HG03378 (cell line): ENCODE measurements at regions not wholly inside any gene's neighbourhood (a gene's known extent, or its start where the extent isn't known, plus 50 kb on each side); places are given as distances from the start of the nearest gene placed in this dataset.

Source experiments
- ATAC-seq: cut with Tn5 transposase; IDR thresholded peaks from one replicate; pipeline ENCODE4 v1.9.1; 2021; ENCODE audit warnings: mild to moderate bottlenecking, moderate library complexity; ENCODE audit not compliant: unreplicated experiment

GRCh38 chr10:121290674-121291073 lies 307.6 kb downstream of the FGFR2 start:
- ATAC-seq = no peak

DNA sequence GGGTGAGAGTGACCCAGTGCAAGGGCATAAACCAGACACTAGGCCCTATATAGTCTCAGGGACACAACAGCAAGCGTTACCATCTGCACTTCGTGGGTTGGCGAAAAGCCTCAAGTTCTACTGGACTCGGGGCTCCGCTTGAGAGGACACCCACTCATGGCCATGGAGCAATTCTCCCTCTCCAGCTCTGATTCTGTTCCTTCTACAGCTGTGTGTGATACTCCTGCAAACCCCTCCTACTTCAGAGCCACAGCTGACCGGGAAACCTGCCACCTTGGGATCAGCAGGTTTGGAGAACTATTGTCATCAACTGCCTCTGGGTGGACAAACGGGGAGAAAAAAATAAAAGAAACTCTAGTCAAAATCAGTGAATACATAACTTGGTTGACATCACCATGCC lies 306.9 kb downstream of the FGFR2 start:
- no peak for ATAC-seq

GRCh38 chr10:121291823-121292222 lies 306.4 kb downstream of the FGFR2 start:
- ATAC-seq = no peak

- no peak for ATAC-seq
These were observed 305.9 kb downstream of the FGFR2 start for GRCh38 chr10:121292321-121292720.

DNA sequence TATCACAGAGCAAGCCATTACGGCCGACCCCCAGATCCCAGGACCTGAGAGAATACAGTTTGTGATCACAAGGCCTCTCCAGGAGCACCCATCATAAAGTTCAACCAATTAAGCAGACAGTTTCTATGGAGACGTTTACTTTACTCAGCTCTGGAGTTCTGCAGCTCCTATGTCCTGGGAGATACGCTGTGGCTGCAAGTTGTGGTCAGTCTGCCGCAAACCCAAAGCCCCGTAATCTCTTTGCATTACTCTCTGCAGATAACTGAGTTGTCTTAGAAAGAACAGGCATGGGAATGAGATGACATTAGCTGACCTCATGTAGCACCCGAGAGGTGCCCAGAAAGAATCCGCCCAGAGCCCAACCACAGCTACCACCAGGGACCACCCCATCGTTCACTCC lies 305.1 kb downstream of the FGFR2 start:
- ATAC-seq = no peak

DNA sequence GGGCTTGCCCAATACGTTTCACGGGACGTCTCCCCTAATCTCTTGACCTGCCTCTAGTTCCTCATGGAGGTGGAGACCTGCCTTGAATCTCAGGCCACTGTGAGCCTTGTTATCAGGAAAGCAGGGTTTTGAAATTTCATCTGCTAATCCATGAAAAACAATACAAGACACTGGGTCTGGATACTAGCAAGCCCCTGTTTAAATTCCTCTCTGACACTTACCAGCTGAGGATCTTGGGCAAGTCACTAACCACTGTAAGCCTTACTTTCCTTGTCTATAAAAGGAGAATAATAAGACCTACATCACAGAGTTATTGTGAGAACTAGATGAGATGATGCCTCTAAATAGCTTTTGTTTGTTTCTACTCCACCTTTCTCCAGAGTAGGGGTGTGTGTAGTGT lies 303.6 kb downstream of the FGFR2 start:
- no peak for ATAC-seq

DNA sequence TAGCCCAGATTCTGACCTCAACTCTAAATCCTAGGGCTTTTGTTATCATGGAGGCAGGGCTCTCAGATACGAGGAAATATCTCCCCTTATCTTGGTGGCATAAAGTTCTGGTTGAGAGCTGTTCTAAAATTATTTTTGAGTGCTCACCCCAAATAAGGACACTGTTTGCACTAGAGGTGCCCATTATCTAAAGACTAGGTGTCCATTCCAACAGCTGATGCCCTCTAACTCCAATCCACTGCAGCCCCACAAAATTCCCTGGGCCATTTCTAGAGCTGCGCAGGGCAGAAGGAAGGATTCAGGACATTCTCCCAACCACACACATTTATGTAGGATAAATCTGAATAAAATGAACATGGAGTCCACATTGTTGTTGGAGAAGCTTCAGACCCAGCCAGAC lies 301.9 kb downstream of the FGFR2 start:
- no peak for ATAC-seq

DNA sequence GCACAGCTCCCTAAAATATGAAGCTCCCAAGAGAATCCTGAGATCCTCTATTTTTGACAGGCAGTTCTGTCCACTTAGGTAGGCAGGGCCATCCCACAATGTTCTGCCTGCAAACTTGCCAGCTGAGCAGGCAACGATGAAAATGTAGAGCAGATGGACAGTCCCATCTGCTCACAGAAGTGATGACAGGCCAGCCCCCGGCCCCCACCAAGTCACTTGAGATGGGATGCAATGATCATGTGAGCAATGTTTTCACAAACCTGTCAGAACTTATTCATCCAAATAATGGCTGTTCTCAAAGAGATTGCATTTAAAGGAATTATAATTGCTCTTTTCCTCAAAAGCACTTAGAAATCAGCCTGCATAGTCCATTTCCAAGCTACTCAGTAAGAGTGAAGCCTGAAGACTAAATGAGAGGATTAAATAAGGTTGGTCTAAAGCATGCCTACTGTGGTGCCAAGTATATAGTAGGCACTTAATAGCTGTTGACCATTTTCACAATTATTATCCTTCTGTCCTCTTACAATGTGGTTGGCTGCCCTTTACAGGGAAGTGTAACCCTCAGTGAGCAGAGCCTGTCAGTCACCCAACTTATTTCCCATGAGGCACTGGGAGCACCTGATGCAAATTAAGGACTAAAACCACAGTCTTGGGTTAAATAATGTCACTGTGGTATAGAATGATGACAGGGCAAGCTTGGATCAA lies 301.2 kb downstream of the FGFR2 start:
- no peak for ATAC-seq

DNA sequence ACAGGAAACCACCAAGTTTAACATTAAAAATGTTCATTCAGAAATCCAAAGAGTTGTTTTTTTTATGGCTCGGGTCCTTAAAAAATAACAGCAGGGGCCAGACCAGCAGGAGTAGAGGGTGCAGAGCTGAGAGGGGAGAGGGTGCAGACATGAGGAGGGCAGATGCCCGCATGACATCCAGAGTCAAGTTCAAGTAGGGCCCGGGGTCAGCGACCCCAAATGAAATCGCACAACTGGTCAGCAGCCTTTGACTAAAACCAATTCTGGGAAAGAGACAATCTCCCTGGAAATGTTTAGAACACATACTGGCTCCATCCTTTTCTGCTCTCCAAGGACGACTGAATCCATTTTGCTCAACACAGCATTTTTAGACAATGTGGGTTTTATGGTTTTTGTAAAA lies 297.5 kb downstream of the FGFR2 start:
- no peak for ATAC-seq

DNA sequence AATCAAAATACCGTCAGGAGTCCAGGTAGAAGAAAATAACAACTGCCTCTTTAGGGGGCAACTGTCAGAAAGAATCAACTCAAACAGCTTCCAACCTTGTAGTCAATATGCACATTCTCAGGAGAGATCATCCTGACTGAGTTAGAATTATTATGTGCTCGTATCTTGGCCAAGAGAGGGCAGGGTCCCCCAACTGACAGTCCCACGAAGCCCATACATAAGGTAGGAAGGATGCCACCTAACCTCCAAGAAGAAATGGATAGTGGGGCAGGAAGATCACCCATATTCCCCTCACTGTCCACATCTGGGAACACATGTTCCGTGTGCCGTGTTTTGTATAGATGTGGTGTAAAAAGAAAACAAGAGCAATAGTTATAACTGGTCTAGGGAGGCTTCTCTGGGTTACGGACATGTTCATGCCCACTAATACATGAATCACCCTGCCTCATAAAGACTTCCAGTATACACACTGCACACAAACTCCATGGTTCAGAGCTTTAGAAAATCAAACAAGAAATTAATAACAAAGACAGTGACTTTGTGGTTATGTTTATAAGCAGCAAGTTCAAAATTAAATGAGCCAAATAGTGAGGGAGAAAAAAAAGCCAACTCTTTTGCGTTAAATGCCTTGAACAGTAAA lies 295.6 kb downstream of the FGFR2 start:
- ATAC-seq = no peak

DNA sequence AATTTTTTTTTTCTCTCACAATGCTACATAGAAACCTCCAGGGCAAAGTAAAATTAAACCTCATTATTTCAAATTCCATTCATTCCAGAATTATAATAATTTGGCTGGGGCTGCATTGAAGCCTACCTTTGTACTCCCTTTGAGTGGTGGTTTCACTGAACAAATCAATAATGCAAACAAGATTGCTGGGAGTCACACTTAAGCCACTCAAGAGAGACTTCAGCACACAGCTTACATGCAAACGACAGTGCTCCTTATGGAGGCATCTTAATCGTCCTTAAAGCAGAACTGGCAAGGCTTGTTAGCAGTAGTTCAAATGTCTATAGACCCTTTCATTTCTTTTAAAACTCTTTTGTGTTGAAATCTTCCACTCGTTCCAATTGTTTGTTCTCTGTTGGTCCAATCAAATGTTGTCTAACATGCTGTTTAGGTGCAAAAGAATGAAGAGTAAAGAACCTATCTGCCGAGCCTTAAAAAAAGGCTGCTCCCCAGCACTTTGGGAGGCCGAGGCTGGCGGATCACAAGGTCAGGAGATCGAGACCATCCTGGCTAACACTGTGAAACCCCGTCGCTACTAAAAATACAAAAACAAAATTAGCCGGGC lies 294.9 kb downstream of the FGFR2 start:
- no peak for ATAC-seq

DNA sequence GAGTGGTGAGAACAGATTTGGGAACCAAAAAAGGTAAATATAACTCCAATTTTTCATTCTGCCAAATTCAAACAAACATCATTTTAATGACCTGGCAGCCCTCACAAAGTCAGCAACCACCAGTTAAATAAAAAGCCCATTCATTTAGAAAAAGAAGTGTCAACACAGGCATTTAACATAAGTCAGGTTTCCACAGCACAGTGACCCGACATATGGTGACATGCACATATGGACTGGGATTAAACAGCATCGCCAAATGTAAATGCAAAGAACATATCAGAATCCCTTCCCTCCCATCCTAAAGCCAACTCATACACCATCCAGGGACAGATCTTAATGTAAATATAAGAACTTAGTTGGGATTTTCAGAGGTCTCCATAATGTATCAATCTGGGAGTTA lies 293.2 kb downstream of the FGFR2 start:
- ATAC-seq = no peak

- ATAC-seq = no peak
These were observed 292.0 kb downstream of the FGFR2 start for GRCh38 chr10:121306159-121306673.

- no peak for ATAC-seq
These were observed 290.7 kb downstream of the FGFR2 start for GRCh38 chr10:121307411-121307980.

DNA sequence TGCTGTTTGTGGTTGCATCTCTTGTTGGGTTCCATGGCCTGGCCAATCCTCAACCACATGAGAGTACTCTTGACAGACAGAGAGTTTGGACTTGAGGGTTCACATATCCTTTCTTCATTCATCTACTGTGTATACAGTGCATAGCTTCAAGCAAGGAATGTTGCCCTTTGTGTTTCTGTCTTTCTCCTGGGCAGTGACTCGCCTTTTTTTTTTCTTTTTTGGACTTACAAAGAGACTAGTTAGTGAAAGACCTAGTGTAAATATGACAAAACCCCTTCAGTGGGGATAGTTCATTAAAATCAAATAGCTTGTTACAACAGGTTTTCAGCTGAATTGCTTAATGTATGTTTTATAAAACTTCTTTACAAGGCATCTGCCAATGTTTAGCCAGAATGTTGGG lies 290.2 kb downstream of the FGFR2 start:
- no peak for ATAC-seq

GRCh38 chr10:121309164-121309563 lies 289.1 kb downstream of the FGFR2 start:
- ATAC-seq = no peak

GRCh38 chr10:121310151-121310711 lies 288.0 kb downstream of the FGFR2 start:
- ATAC-seq = no peak

GRCh38 chr10:121311812-121312443 lies 286.3 kb downstream of the FGFR2 start:
- ATAC-seq = no peak

GRCh38 chr10:121312587-121312986 lies 285.7 kb downstream of the FGFR2 start:
- no peak for ATAC-seq

DNA sequence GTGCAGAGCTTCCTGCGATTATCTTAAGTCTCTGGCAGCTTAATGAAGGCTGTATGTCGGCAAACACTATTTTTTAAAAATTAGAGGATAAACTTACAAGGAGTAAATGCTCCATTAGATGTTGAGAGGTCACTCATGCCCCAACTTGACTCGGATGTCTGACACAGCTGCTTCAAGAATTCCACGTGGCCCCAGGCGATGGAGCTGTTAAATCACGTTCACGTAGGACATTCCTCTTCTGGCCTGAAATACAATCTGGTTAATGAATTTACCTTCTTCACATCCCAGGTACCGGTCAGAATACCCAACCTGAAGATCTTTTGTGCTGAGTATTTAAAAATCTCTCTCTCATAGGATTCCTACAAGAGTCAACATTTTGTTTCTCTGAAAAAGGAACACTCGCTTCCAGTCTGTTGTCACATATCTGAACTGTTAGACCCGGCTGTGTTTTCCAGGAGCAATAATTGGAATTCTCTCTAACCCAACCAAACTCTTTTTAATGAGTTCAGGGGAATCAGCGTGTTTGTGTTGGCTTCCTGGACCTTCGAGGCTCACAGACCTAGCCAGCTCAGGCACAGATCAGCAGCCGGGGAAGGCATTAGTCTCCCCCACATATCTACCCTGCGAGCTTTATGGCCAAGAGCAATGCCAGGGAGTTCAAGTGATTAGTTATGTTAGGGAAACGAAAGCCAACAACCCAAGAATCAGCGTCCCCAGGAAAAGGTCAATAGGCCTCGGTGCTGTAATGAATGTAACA lies 284.9 kb downstream of the FGFR2 start:
- ATAC-seq = no peak
